ENCODE measurements at regions not wholly inside any gene's neighbourhood (a gene's known extent, or its start where the extent isn't known, plus 50 kb on each side); places are given as distances from the start of the nearest gene placed in this dataset.

DNA sequence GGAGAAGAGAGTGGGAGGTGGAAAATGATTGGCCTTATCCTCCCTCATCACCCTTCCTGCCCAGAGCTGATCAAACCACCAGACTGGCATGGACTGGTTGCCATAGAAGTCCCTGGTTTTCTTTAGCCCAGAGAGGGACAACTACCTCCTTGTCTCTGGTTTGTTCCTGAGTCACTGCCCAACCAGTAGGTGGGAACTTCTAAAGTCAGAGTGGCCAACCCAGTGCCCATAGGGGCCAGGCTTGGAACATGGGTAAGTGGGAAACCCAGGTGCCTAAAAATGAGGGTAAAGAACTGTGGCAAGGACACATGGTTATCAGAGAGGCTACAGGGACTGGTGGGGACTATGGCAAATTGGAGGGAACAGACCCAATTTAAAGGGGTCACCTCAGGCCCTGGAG lies 63.8 kb downstream of the FAM241B start:
- TF ChIP-seq, protein P1, sequence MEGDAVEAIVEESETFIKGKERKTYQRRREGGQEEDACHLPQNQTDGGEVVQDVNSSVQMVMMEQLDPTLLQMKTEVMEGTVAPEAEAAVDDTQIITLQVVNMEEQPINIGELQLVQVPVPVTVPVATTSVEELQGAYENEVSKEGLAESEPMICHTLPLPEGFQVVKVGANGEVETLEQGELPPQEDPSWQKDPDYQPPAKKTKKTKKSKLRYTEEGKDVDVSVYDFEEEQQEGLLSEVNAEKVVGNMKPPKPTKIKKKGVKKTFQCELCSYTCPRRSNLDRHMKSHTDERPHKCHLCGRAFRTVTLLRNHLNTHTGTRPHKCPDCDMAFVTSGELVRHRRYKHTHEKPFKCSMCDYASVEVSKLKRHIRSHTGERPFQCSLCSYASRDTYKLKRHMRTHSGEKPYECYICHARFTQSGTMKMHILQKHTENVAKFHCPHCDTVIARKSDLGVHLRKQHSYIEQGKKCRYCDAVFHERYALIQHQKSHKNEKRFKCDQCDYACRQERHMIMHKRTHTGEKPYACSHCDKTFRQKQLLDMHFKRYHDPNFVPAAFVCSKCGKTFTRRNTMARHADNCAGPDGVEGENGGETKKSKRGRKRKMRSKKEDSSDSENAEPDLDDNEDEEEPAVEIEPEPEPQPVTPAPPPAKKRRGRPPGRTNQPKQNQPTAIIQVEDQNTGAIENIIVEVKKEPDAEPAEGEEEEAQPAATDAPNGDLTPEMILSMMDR (IDR thresholded peaks at IDR 0.05): no peak
- no peak for TF ChIP-seq POLR2A (IDR thresholded peaks at IDR 0.05)
